Coronary artery (tissue), 2 donors: ENCODE measurements at regions not wholly inside any gene's neighbourhood (a gene's known extent, or its start where the extent isn't known, plus 50 kb on each side); places are given as distances from the start of the nearest gene placed in this dataset.
"Not testable (repeated sequence)": the region's sequence is repeated elsewhere in the genome, so short reads cannot be mapped to it uniquely, and the experiment has no call there.

Source experiments
- DNase-seq: peaks from one replicate; pipeline ENCODE4 v3.0.0-alpha.2; 2017; ENCODE audit warnings: low spot score
- H3K27ac ChIP-seq, 2 donors: fragments of 200-600 bp; sonication (generic); one replicate each; pipeline ENCODE4 v1.5.1; 2016 to 2019
- H3K4me3 ChIP-seq: fragments of 200-600 bp; sonication (generic); 2 replicates; pipeline ENCODE4 v1.5.1; 2016; ENCODE audit warnings: mild to moderate bottlenecking, moderate library complexity
- CTCF ChIP-seq: fragments of 200-600 bp; sonication (generic); IDR thresholded peaks from one replicate; pipeline ENCODE4 v1.5.1; 2019; ENCODE audit warnings: antibody characterized with exemption

GRCh38 chr20:57977569-57977968 lies 250.9 kb downstream of the ANKRD60 start:
- TF ChIP-seq CTCF = no peak
- no peak overlapping the region for H3K27ac ChIP-seq
- H3K4me3 ChIP-seq = no peak overlapping the region
- DNase-seq = no peak

DNA sequence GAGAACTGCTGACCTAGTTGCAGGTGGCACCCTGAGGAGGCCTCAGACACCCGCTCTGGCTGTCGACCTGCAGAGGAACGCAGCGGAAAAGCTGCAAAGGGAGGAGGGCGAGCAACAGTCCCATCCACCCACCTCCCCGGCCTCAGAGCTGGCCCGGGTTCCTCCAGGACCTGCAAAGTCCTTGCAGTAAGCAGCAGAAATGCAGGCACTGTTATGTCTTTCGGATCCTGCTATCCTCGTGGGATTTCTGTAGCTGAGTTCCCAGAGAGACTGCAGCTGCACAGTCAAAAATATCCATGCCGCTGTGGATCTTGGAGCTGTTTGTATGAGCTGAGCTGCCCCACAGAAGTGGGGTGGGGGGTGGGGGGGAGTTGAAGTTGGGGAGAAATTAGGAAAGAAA lies 251.3 kb downstream of the ANKRD60 start:
- peak overlapping the region; percentile 40 for H3K4me3 ChIP-seq
- no peak for DNase-seq
- TF ChIP-seq CTCF = no peak
- no peak overlapping the region for H3K27ac ChIP-seq

GRCh38 chr20:57974863-57975262 lies 253.6 kb downstream of the ANKRD60 start:
- DNase-seq = no peak
- Histone ChIP-seq H3K4me3 (no peak overlapping the region), H3K27ac (no peak overlapping the region)
- no peak for TF ChIP-seq CTCF

GRCh38 chr20:57973886-57974285 lies 254.6 kb downstream of the ANKRD60 start:
- Histone ChIP-seq H3K27ac (no peak overlapping the region), H3K4me3 (no peak overlapping the region)
- no peak for TF ChIP-seq CTCF
- DNase-seq = no peak

- not testable (repeated sequence) for DNase-seq, H3K4me3 ChIP-seq, H3K27ac ChIP-seq
Measured at GRCh38 chr20:57971583-57971982, 256.9 kb downstream of the ANKRD60 start.

DNA sequence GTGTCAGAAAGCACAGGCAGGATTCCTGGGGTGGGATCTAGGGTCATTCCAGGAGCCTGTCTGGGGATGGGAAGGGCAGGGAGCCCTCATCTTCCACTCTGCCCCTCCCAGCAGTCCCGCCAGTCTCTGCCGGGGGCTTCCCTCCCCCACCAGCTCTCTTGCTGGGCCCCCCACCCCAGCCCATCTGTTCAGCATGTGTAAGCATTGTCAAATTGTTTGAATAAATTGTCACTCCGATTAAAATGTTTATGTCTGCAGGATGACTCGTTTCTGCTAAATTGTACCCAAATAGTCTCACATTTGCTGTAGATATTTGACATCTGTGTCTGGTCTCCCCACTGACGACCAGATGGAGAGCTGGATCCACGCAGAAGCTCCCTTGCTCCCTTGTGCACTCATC lies 257.6 kb downstream of the ANKRD60 start:
- Histone ChIP-seq H3K27ac (no peak overlapping the region), H3K4me3 (no peak overlapping the region)
- no peak for DNase-seq
- TF ChIP-seq CTCF = no peak

DNA sequence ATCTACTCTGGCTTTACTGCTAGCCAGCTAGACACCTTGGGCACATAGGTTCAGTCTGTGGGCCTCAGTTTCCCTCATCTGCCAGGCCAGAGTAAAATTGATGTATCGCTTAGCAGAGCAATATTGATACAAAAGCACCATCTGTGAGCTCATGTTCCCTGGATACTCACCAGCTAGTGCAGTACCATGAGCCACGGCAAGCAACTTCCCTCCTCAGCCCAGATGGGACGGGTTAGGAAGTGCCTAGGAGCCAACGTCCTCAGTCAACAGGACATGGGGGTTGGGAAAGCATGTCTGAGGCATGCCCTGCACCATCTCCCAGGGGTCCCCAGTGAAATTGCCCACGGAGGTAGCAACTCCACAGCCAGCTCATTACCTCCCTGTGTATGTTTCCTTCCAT lies 258.3 kb downstream of the ANKRD60 start:
- TF ChIP-seq CTCF = no peak
- no peak overlapping the region for H3K4me3 ChIP-seq
- no peak for DNase-seq
- H3K27ac ChIP-seq = no peak overlapping the region

- no peak for TF ChIP-seq CTCF
- Histone ChIP-seq H3K4me3 (no peak overlapping the region), H3K27ac (no peak overlapping the region)
- no peak for DNase-seq
Measured at GRCh38 chr20:57968120-57968519, 258.3 kb upstream of the PMEPA1 start.
